ENCODE measurements at regions not wholly inside any gene's neighbourhood (a gene's known extent, or its start where the extent isn't known, plus 50 kb on each side); places are given as distances from the start of the nearest gene placed in this dataset.

DNA sequence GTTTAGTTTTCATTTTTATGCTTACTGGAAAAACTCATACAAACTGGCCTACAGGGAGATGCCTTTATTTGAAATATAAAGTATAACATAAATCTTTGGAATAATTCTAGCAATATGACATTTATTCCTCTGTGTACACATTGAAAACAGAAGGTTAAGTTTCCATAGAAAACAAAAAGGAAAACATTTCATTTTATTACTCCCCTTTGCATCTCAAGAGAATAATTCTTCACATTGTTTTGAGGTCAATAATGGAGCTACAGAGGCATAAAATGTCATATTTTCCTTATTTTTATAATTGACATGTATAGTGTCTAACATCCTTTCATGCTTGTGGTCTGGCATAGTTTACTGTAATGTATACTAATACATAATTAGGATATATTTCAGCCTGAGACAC, 187.6 kb upstream of the AGTR1 start:
- TF ChIP-seq, protein P1, sequence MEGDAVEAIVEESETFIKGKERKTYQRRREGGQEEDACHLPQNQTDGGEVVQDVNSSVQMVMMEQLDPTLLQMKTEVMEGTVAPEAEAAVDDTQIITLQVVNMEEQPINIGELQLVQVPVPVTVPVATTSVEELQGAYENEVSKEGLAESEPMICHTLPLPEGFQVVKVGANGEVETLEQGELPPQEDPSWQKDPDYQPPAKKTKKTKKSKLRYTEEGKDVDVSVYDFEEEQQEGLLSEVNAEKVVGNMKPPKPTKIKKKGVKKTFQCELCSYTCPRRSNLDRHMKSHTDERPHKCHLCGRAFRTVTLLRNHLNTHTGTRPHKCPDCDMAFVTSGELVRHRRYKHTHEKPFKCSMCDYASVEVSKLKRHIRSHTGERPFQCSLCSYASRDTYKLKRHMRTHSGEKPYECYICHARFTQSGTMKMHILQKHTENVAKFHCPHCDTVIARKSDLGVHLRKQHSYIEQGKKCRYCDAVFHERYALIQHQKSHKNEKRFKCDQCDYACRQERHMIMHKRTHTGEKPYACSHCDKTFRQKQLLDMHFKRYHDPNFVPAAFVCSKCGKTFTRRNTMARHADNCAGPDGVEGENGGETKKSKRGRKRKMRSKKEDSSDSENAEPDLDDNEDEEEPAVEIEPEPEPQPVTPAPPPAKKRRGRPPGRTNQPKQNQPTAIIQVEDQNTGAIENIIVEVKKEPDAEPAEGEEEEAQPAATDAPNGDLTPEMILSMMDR (IDR thresholded peaks at IDR 0.05 in 4 of 5, conservative IDR thresholded peaks at IDR 0.05 in 1 of 5): no peak
- no peak for TF ChIP-seq POLR2A (IDR thresholded peaks at IDR 0.05)
